Fibroblast of lung (primary cell): ENCODE measurements at regions not wholly inside any gene's neighbourhood (a gene's known extent, or its start where the extent isn't known, plus 50 kb on each side); places are given as distances from the start of the nearest gene placed in this dataset.

Experiments used
- DNase-seq, 2 donors: peaks; one replicate each; pipeline versions ENCODE4 v3.0.0 to v3.0.0-alpha.2; 2010; ENCODE audit warnings: low read depth in 2 of 2
- H2AFZ ChIP-seq: 2 replicates; pipeline ENCODE4 v1.5.1; 2012; ENCODE audit warnings: low read length, control low read depth, inconsistent platforms
- H3K27ac ChIP-seq: 2 replicates; pipeline ENCODE4 v1.5.1; 2011; ENCODE audit warnings: low read length, control low read depth; ENCODE audit not compliant: insufficient read depth
- H3K27me3 ChIP-seq: 2 replicates; pipeline ENCODE4 v1.5.1; 2011; ENCODE audit warnings: mild to moderate bottlenecking, low read length; ENCODE audit not compliant: control insufficient read depth, insufficient read depth
- H3K36me3 ChIP-seq: 2 replicates; pipeline ENCODE4 v1.5.1; 2011; ENCODE audit warnings: low read length; ENCODE audit not compliant: control insufficient read depth, insufficient read depth
- H3K4me1 ChIP-seq: 2 replicates; pipeline ENCODE4 v1.5.1; 2011; ENCODE audit warnings: low read length; ENCODE audit not compliant: control insufficient read depth, insufficient read depth; ENCODE audit errors: extremely low read depth
- H3K4me2 ChIP-seq: 2 replicates; pipeline ENCODE4 v1.5.1; 2011; ENCODE audit warnings: low read length, control low read depth; ENCODE audit not compliant: insufficient read depth; ENCODE audit errors: extremely low read depth
- H3K4me3 ChIP-seq, 4 experiments: fragments of 200-600 bp in 1 of 4; sonication (generic) in 1 of 4; replicated peaks in 1 of 4; 2 replicates each; pipeline ENCODE4 v1.5.1; 2011 to 2016; ENCODE audit warnings: low read length in 4 of 4, low read depth in 3 of 4, mild to moderate bottlenecking in 3 of 4, control low read depth in 2 of 4, inconsistent platforms in 1 of 4, mixed read lengths in 1 of 4; ENCODE audit not compliant: insufficient read depth in 1 of 4; ENCODE audit errors: control extremely low read depth in 1 of 4
- H3K79me2 ChIP-seq: 2 replicates; pipeline ENCODE4 v1.5.1; 2012; ENCODE audit warnings: mild to moderate bottlenecking, low read length, inconsistent platforms; ENCODE audit not compliant: control insufficient read depth, insufficient read depth
- H3K9ac ChIP-seq: 2 replicates; pipeline ENCODE4 v1.5.1; 2011; ENCODE audit warnings: mild to moderate bottlenecking, low read length, control low read depth; ENCODE audit not compliant: insufficient read depth
- H3K9me3 ChIP-seq: 2 replicates; pipeline ENCODE4 v1.5.1; 2012; ENCODE audit warnings: low read depth, low read length; ENCODE audit not compliant: control insufficient read depth, insufficient read depth
- H4K20me1 ChIP-seq: 2 replicates; pipeline ENCODE4 v1.5.1; 2011; ENCODE audit warnings: low read length; ENCODE audit not compliant: control insufficient read depth, insufficient read depth; ENCODE audit errors: extremely low read depth
- EZH2 ChIP-seq: IDR thresholded peaks from 2 replicates; pipeline ENCODE4 v1.5.1; 2012; ENCODE audit warnings: low read length, control low read depth, mild to moderate bottlenecking; ENCODE audit errors: missing control alignments
- TF ChIP-seq, protein P1 (sequence below), 2 donors: IDR thresholded peaks in 1 of 2; conservative IDR thresholded peaks in 1 of 2; 1 replicate in 1 of 2; 2 replicates in 1 of 2; pipeline ENCODE4 v1.5.1; 2011 to 2012; ENCODE audit warnings: low read length in 2 of 2, control low read depth in 1 of 2, inconsistent platforms in 1 of 2, low read depth in 1 of 2, mild to moderate bottlenecking in 1 of 2

DNA sequence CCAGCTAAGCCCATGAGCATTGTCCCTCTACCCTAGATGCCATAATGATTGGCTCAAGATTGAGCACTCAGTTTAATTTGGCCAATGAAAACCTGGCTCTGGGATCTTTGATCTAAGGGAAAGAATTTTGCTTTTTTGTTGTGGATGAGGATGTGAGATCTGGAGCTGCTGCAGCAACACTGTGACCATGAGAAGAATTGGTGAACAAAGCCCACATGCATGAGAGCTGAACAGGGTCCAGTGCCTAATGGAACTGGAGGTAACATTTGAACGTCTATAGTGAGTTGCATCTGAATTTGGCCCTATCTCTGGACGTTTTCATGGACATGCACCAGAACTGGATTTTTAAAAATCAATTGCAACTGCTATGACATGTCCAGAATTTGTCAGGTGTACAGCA, 338.6 kb downstream of the AACS start:
- no peaks in the 10 kb centered on the region for H3K9me3 ChIP-seq
- no peaks in the 10 kb centered on the region for H3K79me2 ChIP-seq
- H4K20me1 ChIP-seq = no peaks in the 10 kb centered on the region
- H3K4me1 ChIP-seq = no peaks in the 10 kb centered on the region
- H2AFZ ChIP-seq = no peak overlapping the region
- H3K4me3 ChIP-seq = no peak overlapping the region
- no peak for DNase-seq
- no peak overlapping the region for H3K4me2 ChIP-seq
- H3K36me3 ChIP-seq = no peaks in the 10 kb centered on the region
- no peaks in the 10 kb centered on the region for H3K27me3 ChIP-seq
- H3K9ac ChIP-seq = no peak overlapping the region
- no peak overlapping the region for H3K27ac ChIP-seq
- TF ChIP-seq, protein P1, sequence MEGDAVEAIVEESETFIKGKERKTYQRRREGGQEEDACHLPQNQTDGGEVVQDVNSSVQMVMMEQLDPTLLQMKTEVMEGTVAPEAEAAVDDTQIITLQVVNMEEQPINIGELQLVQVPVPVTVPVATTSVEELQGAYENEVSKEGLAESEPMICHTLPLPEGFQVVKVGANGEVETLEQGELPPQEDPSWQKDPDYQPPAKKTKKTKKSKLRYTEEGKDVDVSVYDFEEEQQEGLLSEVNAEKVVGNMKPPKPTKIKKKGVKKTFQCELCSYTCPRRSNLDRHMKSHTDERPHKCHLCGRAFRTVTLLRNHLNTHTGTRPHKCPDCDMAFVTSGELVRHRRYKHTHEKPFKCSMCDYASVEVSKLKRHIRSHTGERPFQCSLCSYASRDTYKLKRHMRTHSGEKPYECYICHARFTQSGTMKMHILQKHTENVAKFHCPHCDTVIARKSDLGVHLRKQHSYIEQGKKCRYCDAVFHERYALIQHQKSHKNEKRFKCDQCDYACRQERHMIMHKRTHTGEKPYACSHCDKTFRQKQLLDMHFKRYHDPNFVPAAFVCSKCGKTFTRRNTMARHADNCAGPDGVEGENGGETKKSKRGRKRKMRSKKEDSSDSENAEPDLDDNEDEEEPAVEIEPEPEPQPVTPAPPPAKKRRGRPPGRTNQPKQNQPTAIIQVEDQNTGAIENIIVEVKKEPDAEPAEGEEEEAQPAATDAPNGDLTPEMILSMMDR (conservative IDR thresholded peaks at IDR 0.05 in 1 of 2, IDR thresholded peaks at IDR 0.05 in 1 of 2; ENCODE audit: low read depth in 1 of 2, low read length in 2 of 2) = no peak
- TF ChIP-seq EZH2 = no peak

DNA sequence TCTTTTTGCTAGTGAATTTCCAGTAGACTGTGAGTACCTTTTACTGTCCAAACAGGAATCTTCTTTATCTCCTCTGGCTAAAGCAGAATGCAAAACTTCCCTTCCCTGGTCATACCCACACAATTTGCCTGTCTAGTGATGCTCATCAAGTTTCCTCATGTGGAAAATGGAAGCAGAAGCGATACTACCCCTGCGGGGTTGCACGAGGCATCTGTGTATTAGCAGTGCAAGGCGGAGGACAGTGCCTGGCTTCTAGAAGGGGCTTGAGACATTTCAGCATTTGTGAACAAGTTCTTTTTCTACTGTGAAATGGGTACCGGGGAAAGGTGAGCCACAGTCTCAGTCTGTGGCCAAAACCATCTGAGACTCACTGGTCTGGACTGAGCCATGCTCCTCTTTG, 340.9 kb downstream of the AACS start:
- Histone ChIP-seq H4K20me1 (no peaks in the 10 kb centered on the region), H3K9ac (no peak overlapping the region), H2AFZ (no peak overlapping the region), H3K79me2 (no peaks in the 10 kb centered on the region), H3K4me1 (no peaks in the 10 kb centered on the region), H3K9me3 (no peaks in the 10 kb centered on the region), H3K27me3 (no peaks in the 10 kb centered on the region), H3K27ac (no peak overlapping the region), H3K4me3 (no peak overlapping the region), H3K4me2 (no peak overlapping the region), H3K36me3 (no peaks in the 10 kb centered on the region)
- no peak for TF ChIP-seq EZH2
- TF ChIP-seq, protein P1 (conservative IDR thresholded peaks at IDR 0.05 in 1 of 2, IDR thresholded peaks at IDR 0.05 in 1 of 2; ENCODE audit: low read depth in 1 of 2, low read length in 2 of 2) = no peak
- no peak for DNase-seq

DNA sequence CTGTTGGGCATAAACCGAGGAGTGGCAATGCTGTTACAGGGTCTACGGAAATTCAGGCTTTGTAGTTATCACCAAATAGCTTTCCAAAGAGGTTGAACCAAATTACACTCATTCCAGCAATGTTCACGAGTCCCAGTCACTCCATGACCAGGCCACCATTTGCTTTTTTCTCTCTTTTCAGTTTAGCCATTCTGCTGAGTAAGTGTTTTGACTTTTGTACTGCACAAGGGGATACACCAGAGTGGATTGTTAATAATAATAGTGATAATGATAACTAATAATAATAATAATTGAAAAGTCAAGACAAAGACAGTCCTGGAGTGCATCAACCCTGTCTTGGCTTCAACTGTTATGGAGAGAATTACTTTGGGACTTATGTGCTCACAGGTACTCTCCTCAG, 343.5 kb downstream of the AACS start:
- Histone ChIP-seq H3K79me2 (no peaks in the 10 kb centered on the region), H3K9me3 (no peaks in the 10 kb centered on the region), H4K20me1 (no peaks in the 10 kb centered on the region), H3K4me3 (no peak overlapping the region), H2AFZ (no peak overlapping the region), H3K27ac (no peak overlapping the region), H3K27me3 (no peaks in the 10 kb centered on the region), H3K4me2 (no peak overlapping the region), H3K36me3 (no peaks in the 10 kb centered on the region), H3K9ac (no peak overlapping the region), H3K4me1 (no peaks in the 10 kb centered on the region)
- TF ChIP-seq, protein P1 (conservative IDR thresholded peaks at IDR 0.05 in 1 of 2, IDR thresholded peaks at IDR 0.05 in 1 of 2; ENCODE audit: low read depth in 1 of 2, low read length in 2 of 2) = no peak
- no peak for TF ChIP-seq EZH2
- no peak for DNase-seq
